DOHH2 (cell line): ENCODE measurements at regions not wholly inside any gene's neighbourhood (a gene's known extent, or its start where the extent isn't known, plus 50 kb on each side); places are given as distances from the start of the nearest gene placed in this dataset.

Source experiments
- H3F3A ChIP-seq: fragments of 200-600 bp; sonication (generic), shearing (Covaris generic); 2 replicates; pipeline ENCODE4 v1.6.0; 2016; ENCODE audit warnings: antibody characterized with exemption, mild to moderate bottlenecking; ENCODE audit not compliant: control insufficient read depth, insufficient read depth
- H3K27ac ChIP-seq: fragments of 200-600 bp; sonication (generic); 2 replicates; pipeline ENCODE4 v1.5.1; 2014; ENCODE audit warnings: low read depth, mild to moderate bottlenecking, low read length, moderate library complexity
- H3K27me3 ChIP-seq: fragments of 200-600 bp; sonication (generic); 2 replicates; pipeline ENCODE4 v1.6.1; 2014; ENCODE audit warnings: mild to moderate bottlenecking, low read length, mixed read lengths; ENCODE audit not compliant: control insufficient read depth
- H3K36me3 ChIP-seq: fragments of 200-600 bp; sonication (generic); 2 replicates; pipeline ENCODE4 v1.6.1; 2014; ENCODE audit warnings: mild to moderate bottlenecking, low read length, moderate library complexity, mixed read lengths; ENCODE audit not compliant: control insufficient read depth
- H3K4me1 ChIP-seq: fragments of 200-600 bp; sonication (generic); 2 replicates; pipeline ENCODE4 v1.6.1; 2014; ENCODE audit warnings: mild to moderate bottlenecking, low read length, mixed read lengths; ENCODE audit not compliant: control insufficient read depth
- H3K4me2 ChIP-seq: fragments of 200-600 bp; sonication (generic); 2 replicates; pipeline ENCODE4 v1.6.0; 2014; ENCODE audit warnings: mild to moderate bottlenecking, low read length, moderate library complexity
- H3K4me3 ChIP-seq: fragments of 200-600 bp; sonication (generic); 2 replicates; pipeline ENCODE4 v1.5.1; 2014; ENCODE audit warnings: mild to moderate bottlenecking, low read length, mixed read lengths
- H3K79me2 ChIP-seq: fragments of 200-600 bp; sonication (generic); 2 replicates; pipeline ENCODE4 v1.6.1; 2014; ENCODE audit warnings: mild to moderate bottlenecking, low read length, mixed read lengths; ENCODE audit not compliant: control insufficient read depth
- H3K9me2 ChIP-seq: fragments of 200-600 bp; sonication (generic); replicated peaks from 2 replicates; pipeline ENCODE4 v1.6.1; 2014; ENCODE audit warnings: mild to moderate bottlenecking, low read length, mixed read lengths; ENCODE audit not compliant: control insufficient read depth
- H3K9me3 ChIP-seq: fragments of 200-600 bp; sonication (generic); 2 replicates; pipeline ENCODE4 v1.6.1; 2014; ENCODE audit warnings: antibody characterized with exemption, low read length, mixed read lengths; ENCODE audit not compliant: control insufficient read depth, insufficient read depth
- H4K20me1 ChIP-seq: fragments of 200-600 bp; sonication (generic); 2 replicates; pipeline ENCODE4 v1.6.0; 2014; ENCODE audit warnings: low read depth, mild to moderate bottlenecking, antibody characterized with exemption, low read length, moderate library complexity; ENCODE audit not compliant: control insufficient read depth, insufficient read depth
- EZH2phosphoT487 ChIP-seq: fragments of 200-600 bp; sonication (generic); IDR thresholded peaks from 2 replicates; pipeline ENCODE4 v1.6.1; 2017; ENCODE audit warnings: borderline replicate concordance, mild to moderate bottlenecking, antibody characterized with exemption, low read length, moderate library complexity, mixed read lengths
- TF ChIP-seq, protein P1 (sequence below): fragments of 200-600 bp; sonication (generic); IDR thresholded peaks from one replicate; pipeline ENCODE4 v1.5.1; 2014; ENCODE audit warnings: antibody characterized with exemption, mild to moderate bottlenecking, low read depth, low read length; ENCODE audit not compliant: poor library complexity, severe bottlenecking

GRCh38 chr2:138389063-138389462 is 112.5 kb upstream of the SPOPL start:
- H3K4me1 ChIP-seq: no peaks in the 10 kb centered on the region
- no peak overlapping the region for H3K4me2 ChIP-seq
- H3K9me2 ChIP-seq: no peaks in the 10 kb centered on the region
- TF ChIP-seq, protein P1, sequence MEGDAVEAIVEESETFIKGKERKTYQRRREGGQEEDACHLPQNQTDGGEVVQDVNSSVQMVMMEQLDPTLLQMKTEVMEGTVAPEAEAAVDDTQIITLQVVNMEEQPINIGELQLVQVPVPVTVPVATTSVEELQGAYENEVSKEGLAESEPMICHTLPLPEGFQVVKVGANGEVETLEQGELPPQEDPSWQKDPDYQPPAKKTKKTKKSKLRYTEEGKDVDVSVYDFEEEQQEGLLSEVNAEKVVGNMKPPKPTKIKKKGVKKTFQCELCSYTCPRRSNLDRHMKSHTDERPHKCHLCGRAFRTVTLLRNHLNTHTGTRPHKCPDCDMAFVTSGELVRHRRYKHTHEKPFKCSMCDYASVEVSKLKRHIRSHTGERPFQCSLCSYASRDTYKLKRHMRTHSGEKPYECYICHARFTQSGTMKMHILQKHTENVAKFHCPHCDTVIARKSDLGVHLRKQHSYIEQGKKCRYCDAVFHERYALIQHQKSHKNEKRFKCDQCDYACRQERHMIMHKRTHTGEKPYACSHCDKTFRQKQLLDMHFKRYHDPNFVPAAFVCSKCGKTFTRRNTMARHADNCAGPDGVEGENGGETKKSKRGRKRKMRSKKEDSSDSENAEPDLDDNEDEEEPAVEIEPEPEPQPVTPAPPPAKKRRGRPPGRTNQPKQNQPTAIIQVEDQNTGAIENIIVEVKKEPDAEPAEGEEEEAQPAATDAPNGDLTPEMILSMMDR: no peak
- no peak for TF ChIP-seq EZH2phosphoT487
- no peaks in the 10 kb centered on the region for H3K27me3 ChIP-seq
- H4K20me1 ChIP-seq: no peaks in the 10 kb centered on the region
- H3K27ac ChIP-seq: no peak overlapping the region
- no peaks in the 10 kb centered on the region for H3K79me2 ChIP-seq
- H3K9me3 ChIP-seq: no peaks in the 10 kb centered on the region
- no peaks in the 10 kb centered on the region for H3K36me3 ChIP-seq
- no peaks in the 10 kb centered on the region for H3F3A ChIP-seq
- H3K4me3 ChIP-seq: no peak overlapping the region

DNA sequence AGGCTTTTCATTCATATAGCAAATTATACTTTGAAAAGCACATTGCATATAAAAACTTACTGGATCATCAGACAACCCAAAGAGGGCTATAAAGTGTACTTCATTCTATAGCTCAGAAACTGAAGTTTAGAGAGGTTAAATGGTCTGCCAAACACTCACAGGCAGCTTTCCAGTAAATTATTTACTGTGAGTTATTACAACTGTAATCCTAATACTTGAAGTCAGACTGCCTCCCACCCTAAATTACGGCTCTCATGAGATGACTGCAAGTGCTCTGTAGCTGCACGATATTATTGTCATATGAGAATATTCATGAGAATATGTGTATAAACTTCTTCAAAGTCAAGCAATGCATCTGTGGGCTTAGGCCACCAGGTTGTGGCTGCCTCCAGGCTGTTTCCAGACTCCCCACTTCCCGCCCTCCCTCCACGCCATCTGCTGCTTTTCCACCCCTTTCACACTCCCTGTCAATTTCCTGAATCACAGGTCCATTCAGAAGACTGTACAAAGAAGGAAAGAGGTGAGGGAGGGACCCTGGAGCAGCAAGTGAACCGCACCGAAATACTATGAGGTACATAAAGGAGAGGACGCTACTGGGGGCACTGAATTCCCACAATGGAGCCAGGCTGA is 111.1 kb upstream of the SPOPL start:
- Histone ChIP-seq H3F3A (no peaks in the 10 kb centered on the region), H3K27ac (no peak overlapping the region), H3K4me2 (no peak overlapping the region), H3K9me2 (no peaks in the 10 kb centered on the region), H4K20me1 (no peaks in the 10 kb centered on the region), H3K4me1 (no peaks in the 10 kb centered on the region), H3K36me3 (no peaks in the 10 kb centered on the region), H3K4me3 (no peak overlapping the region), H3K9me3 (no peaks in the 10 kb centered on the region), H3K79me2 (no peaks in the 10 kb centered on the region), H3K27me3 (no peaks in the 10 kb centered on the region)
- TF ChIP-seq EZH2phosphoT487: no peak

- H3K27me3 ChIP-seq: no peaks in the 10 kb centered on the region
Measured at GRCh38 chr2:138391946-138392345, 109.6 kb upstream of the SPOPL start.

More at GRCh38 chr2:138391946-138392345, 109.6 kb upstream of the SPOPL start:
- Histone ChIP-seq H3K9me2 (no peaks in the 10 kb centered on the region), H3K36me3 (no peaks in the 10 kb centered on the region), H3K9me3 (peaks cover 4% of the 10 kb centered on the region; the same call in 1 of the 2 replicates), H3K4me1 (no peaks in the 10 kb centered on the region), H3K4me2 (no peak overlapping the region), H3K27ac (no peak overlapping the region), H3K4me3 (no peak overlapping the region), H3K79me2 (no peaks in the 10 kb centered on the region), H3F3A (no peaks in the 10 kb centered on the region), H4K20me1 (no peaks in the 10 kb centered on the region)
- TF ChIP-seq, protein P1: no peak
- no peak for TF ChIP-seq EZH2phosphoT487
